H9 (cell line): ENCODE measurements at regions not wholly inside any gene's neighbourhood (a gene's known extent, or its start where the extent isn't known, plus 50 kb on each side); places are given as distances from the start of the nearest gene placed in this dataset.

Experiments
- DNase-seq: peaks from one replicate; pipeline ENCODE4 v3.0.0-alpha.2; 2017
- H2AFZ ChIP-seq: one replicate; pipeline ENCODE4 v1.6.1; 2013; ENCODE audit warnings: mild to moderate bottlenecking, low read length, control low read depth, moderate library complexity
- H2AK5ac ChIP-seq: 2 replicates; pipeline ENCODE4 v1.6.1; 2013; ENCODE audit warnings: low read length, control low read depth, mixed read lengths; ENCODE audit not compliant: insufficient read length
- H2BK120ac ChIP-seq: one replicate; pipeline ENCODE4 v1.6.1; 2013; ENCODE audit warnings: low read depth, mild to moderate bottlenecking, low read length, control low read depth, inconsistent platforms; ENCODE audit not compliant: poor library complexity, severe bottlenecking
- H2BK12ac ChIP-seq: 2 replicates; pipeline ENCODE4 v1.6.1; 2013; ENCODE audit warnings: low read length, control low read depth, mixed read lengths, low read depth; ENCODE audit not compliant: insufficient read length
- H2BK15ac ChIP-seq: 2 replicates; pipeline ENCODE4 v1.6.1; 2013; ENCODE audit warnings: low read depth, low read length, control low read depth
- H2BK20ac ChIP-seq: one replicate; pipeline ENCODE4 v1.6.1; 2013; ENCODE audit warnings: low read depth, mild to moderate bottlenecking, low read length, control low read depth, inconsistent platforms; ENCODE audit not compliant: poor library complexity, severe bottlenecking
- H2BK5ac ChIP-seq: 2 replicates; pipeline ENCODE4 v1.6.1; 2013; ENCODE audit warnings: low read length, control low read depth, mixed read lengths; ENCODE audit not compliant: insufficient read length
- H3K14ac ChIP-seq: 2 replicates; pipeline ENCODE4 v1.6.1; 2013; ENCODE audit warnings: low read length, control low read depth; ENCODE audit not compliant: insufficient read depth
- H3K18ac ChIP-seq: 2 replicates; pipeline ENCODE4 v1.6.1; 2013; ENCODE audit warnings: low read depth, mild to moderate bottlenecking, mixed read lengths, low read length, control low read depth; ENCODE audit not compliant: insufficient read length
- H3K23ac ChIP-seq: 2 replicates; pipeline ENCODE4 v1.6.1; 2013; ENCODE audit warnings: low read length, control low read depth, mixed read lengths, low read depth; ENCODE audit not compliant: insufficient read length
- H3K23me2 ChIP-seq: 2 replicates; pipeline ENCODE4 v1.6.1; 2013; ENCODE audit warnings: low read depth, mild to moderate bottlenecking, mixed read lengths, low read length, control low read depth; ENCODE audit not compliant: insufficient read length, poor library complexity, severe bottlenecking
- H3K27ac ChIP-seq: 2 replicates; pipeline ENCODE4 v1.5.1; 2013; ENCODE audit warnings: low read length, control low read depth, mixed read lengths, low read depth; ENCODE audit not compliant: insufficient read length
- H3K27me3 ChIP-seq: 2 replicates; pipeline ENCODE4 v1.6.1; 2013; ENCODE audit warnings: low read length, control low read depth, inconsistent platforms; ENCODE audit not compliant: insufficient read depth
- H3K4ac ChIP-seq: 2 replicates; pipeline ENCODE4 v1.6.1; 2013; ENCODE audit warnings: low read depth, mild to moderate bottlenecking, control low read depth, inconsistent platforms, low read length, moderate library complexity
- H3K4me1 ChIP-seq: 2 replicates; pipeline ENCODE4 v1.6.1; 2013; ENCODE audit warnings: low read length, control low read depth, inconsistent platforms; ENCODE audit not compliant: insufficient read depth
- H3K4me2 ChIP-seq: 2 replicates; pipeline ENCODE4 v1.6.1; 2013; ENCODE audit warnings: low read length, control low read depth, mixed read lengths; ENCODE audit not compliant: insufficient read length, insufficient read depth
- H3K56ac ChIP-seq: 2 replicates; pipeline ENCODE4 v1.6.1; 2013; ENCODE audit warnings: low read depth, mild to moderate bottlenecking, mixed read lengths, low read length, control low read depth; ENCODE audit not compliant: insufficient read length
- H3K79me1 ChIP-seq: 2 replicates; pipeline ENCODE4 v1.6.1; 2013; ENCODE audit warnings: low read depth, mild to moderate bottlenecking, moderate library complexity, low read length, control low read depth, inconsistent platforms; ENCODE audit not compliant: insufficient read depth, poor library complexity, severe bottlenecking
- H3K79me2 ChIP-seq: 2 replicates; pipeline ENCODE4 v1.6.1; 2013; ENCODE audit warnings: low read length, control low read depth, inconsistent platforms; ENCODE audit not compliant: insufficient read depth
- H3K9ac ChIP-seq: 2 replicates; pipeline ENCODE4 v1.6.1; 2013; ENCODE audit warnings: low read length, control low read depth, mixed read lengths; ENCODE audit not compliant: insufficient read length; ENCODE audit errors: extremely low read depth
- H3K9me3 ChIP-seq: one replicate; pipeline ENCODE4 v1.6.1; 2013; ENCODE audit warnings: low read depth, low read length, inconsistent platforms; ENCODE audit not compliant: control insufficient read depth
- H3T11ph ChIP-seq: one replicate; pipeline ENCODE4 v1.6.1; 2013; ENCODE audit warnings: mild to moderate bottlenecking, low read length, control low read depth, inconsistent platforms
- H4K20me1 ChIP-seq: one replicate; pipeline ENCODE4 v1.6.1; 2013; ENCODE audit not compliant: control insufficient read depth, insufficient read length, insufficient read depth
- H4K5ac ChIP-seq: 2 replicates; pipeline ENCODE4 v1.6.1; 2013; ENCODE audit warnings: low read depth, mild to moderate bottlenecking, mixed read lengths, low read length, control low read depth; ENCODE audit not compliant: insufficient read length
- H4K8ac ChIP-seq: replicated peaks from 2 replicates; pipeline ENCODE4 v1.6.1; 2013; ENCODE audit warnings: low read length, control low read depth, mixed read lengths, low read depth; ENCODE audit not compliant: insufficient read length
- H4K91ac ChIP-seq: 2 replicates; pipeline ENCODE4 v1.6.1; 2013; ENCODE audit warnings: low read depth, mild to moderate bottlenecking, moderate library complexity, mixed read lengths, low read length, control low read depth; ENCODE audit not compliant: insufficient read length
- H3K27ac Mint-ChIP-seq, 3 experiments: 2 replicates in 2 of 3; 3 replicates in 1 of 3; pipeline ENCODE4 v1.8.0; 2020 to 2021; ENCODE audit warnings: mixed read lengths in 3 of 3, mild to moderate bottlenecking in 1 of 3, moderate library complexity in 1 of 3
- H3K27me3 Mint-ChIP-seq: 2 replicates; pipeline ENCODE4 v1.8.0; 2021; ENCODE audit warnings: low read depth, mild to moderate bottlenecking, moderate library complexity, mixed read lengths
- H3K36me3 Mint-ChIP-seq, 3 experiments: 2 replicates in 2 of 3; 3 replicates in 1 of 3; pipeline ENCODE4 v1.8.0; 2020 to 2021; ENCODE audit warnings: low read depth in 3 of 3, mixed read lengths in 3 of 3; ENCODE audit not compliant: insufficient read depth in 1 of 3
- H3K4me1 Mint-ChIP-seq, 2 experiments: 2 replicates each; pipeline ENCODE4 v1.8.0; 2020; ENCODE audit warnings: mixed read lengths in 2 of 2
- H3K4me3 Mint-ChIP-seq, 2 experiments: 2 replicates in 1 of 2; 3 replicates in 1 of 2; pipeline ENCODE4 v1.8.0; 2020 to 2021; ENCODE audit warnings: mild to moderate bottlenecking in 2 of 2, mixed read lengths in 2 of 2, moderate library complexity in 1 of 2
- H3K9me3 Mint-ChIP-seq, 2 experiments: 2 replicates in 1 of 2; 3 replicates in 1 of 2; pipeline ENCODE4 v1.8.0; 2020; ENCODE audit warnings: mild to moderate bottlenecking in 2 of 2, mixed read lengths in 2 of 2, moderate library complexity in 1 of 2
- CTCF ChIP-seq: fragments of 200-600 bp; sonication (generic); conservative IDR thresholded peaks from 3 replicates; pipeline ENCODE4 v1.8.0; 2021; ENCODE audit warnings: antibody characterized with exemption, mild to moderate bottlenecking
- WGBS: extraction: QIAGEN DNeasy Blood & Tissue Kit; methylation state at CpG from one replicate; pipeline ENCODE4 v1.1.7; 2013; ENCODE audit warnings: missing lambda C conversion rate, low lambda C conversion rate, mixed read lengths; ENCODE audit not compliant: insufficient read length; ENCODE audit errors: extremely low coverage; 5-methylcytosine and 5-hydroxymethylcytosine counted together

- Mint-ChIP-seq H3K4me3 (no peak overlapping the region), H3K27ac (peak overlapping the region in 1 of 3 experiments; percentile 11; a peak in 1 of 7 replicates), H3K36me3 (no peaks in the 10 kb centered on the region), H3K4me1 (peaks cover 2 to 5% of the 10 kb centered on the region in 2 experiments; a peak in 1 of 4 replicates), H3K9me3 (no peaks in the 10 kb centered on the region), H3K27me3 (no peaks in the 10 kb centered on the region)
- no peak overlapping the region for H4K5ac ChIP-seq
- no peak overlapping the region for H2BK20ac ChIP-seq
- no peaks in the 10 kb centered on the region for H4K20me1 ChIP-seq
- no peaks in the 10 kb centered on the region for H3K9me3 ChIP-seq
- no peak overlapping the region for H2BK120ac ChIP-seq
- no peak overlapping the region for H2BK15ac ChIP-seq
- no peak overlapping the region for H2BK12ac ChIP-seq
- H3K27ac ChIP-seq: no peak overlapping the region
- no peaks in the 10 kb centered on the region for H3K27me3 ChIP-seq
- no peak overlapping the region for H2AFZ ChIP-seq
- H2AK5ac ChIP-seq: no peak overlapping the region
- no peaks in the 10 kb centered on the region for H3K79me2 ChIP-seq
- no peak overlapping the region for H4K8ac ChIP-seq
- H3K4ac ChIP-seq: no peak overlapping the region
- no peak overlapping the region for H3K9ac ChIP-seq
- H2BK5ac ChIP-seq: no peak overlapping the region
- no peak for TF ChIP-seq CTCF
- H3T11ph ChIP-seq: no peak overlapping the region
- DNase-seq: no peak
- H3K14ac ChIP-seq: no peak overlapping the region
- no peak overlapping the region for H3K56ac ChIP-seq
- WGBS: no CpG with 5 or more reads among the region's 4 CpGs
- H3K23ac ChIP-seq: no peak overlapping the region
- H3K4me1 ChIP-seq: no peaks in the 10 kb centered on the region; the same call in 1 of the 2 replicates
- H3K79me1 ChIP-seq: no peaks in the 10 kb centered on the region
- no peak overlapping the region for H3K18ac ChIP-seq
- H4K91ac ChIP-seq: no peak overlapping the region
- no peaks in the 10 kb centered on the region for H3K23me2 ChIP-seq
- H3K4me2 ChIP-seq: no peak overlapping the region
These were observed 65.9 kb upstream of the ARHGEF3 start for GRCh38 chr3:56867671-56868070.
